ENCODE measurements at regions not wholly inside any gene's neighbourhood (a gene's known extent, or its start where the extent isn't known, plus 50 kb on each side); places are given as distances from the start of the nearest gene placed in this dataset.
"Not testable (repeated sequence)": the region's sequence is repeated elsewhere in the genome, so short reads cannot be mapped to it uniquely, and the experiment has no call there.

GRCh38 chr20:48505066-48505465 is 322.7 kb downstream of the PREX1 start:
- not testable (repeated sequence) for TF ChIP-seq CTCF, POLR2A (IDR thresholded peaks at IDR 0.05)

All from esophagus squamous epithelium (tissue), 4 donors.